ENCODE measurements at regions not wholly inside any gene's neighbourhood (a gene's known extent, or its start where the extent isn't known, plus 50 kb on each side); places are given as distances from the start of the nearest gene placed in this dataset.

DNA sequence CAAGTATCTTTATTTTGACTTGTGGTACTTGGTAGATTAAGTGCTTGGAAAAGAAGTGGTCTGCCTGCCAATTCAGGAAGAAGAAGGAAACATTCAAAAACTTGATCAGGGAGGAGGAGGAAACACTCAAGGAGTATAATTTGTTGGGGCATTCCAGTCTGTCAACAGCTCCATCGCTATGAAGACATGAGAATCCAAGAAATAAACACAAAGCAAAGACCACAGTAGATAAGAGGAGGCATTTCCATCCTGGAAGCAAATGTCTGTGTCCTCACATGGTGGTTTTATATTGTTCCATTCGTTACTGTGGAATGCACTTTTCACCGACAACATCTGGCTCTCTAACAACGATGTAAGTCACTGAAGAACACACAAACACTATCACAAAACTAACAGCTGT lies 176.1 kb upstream of the FRMD4B start:
- TF ChIP-seq, protein P1, sequence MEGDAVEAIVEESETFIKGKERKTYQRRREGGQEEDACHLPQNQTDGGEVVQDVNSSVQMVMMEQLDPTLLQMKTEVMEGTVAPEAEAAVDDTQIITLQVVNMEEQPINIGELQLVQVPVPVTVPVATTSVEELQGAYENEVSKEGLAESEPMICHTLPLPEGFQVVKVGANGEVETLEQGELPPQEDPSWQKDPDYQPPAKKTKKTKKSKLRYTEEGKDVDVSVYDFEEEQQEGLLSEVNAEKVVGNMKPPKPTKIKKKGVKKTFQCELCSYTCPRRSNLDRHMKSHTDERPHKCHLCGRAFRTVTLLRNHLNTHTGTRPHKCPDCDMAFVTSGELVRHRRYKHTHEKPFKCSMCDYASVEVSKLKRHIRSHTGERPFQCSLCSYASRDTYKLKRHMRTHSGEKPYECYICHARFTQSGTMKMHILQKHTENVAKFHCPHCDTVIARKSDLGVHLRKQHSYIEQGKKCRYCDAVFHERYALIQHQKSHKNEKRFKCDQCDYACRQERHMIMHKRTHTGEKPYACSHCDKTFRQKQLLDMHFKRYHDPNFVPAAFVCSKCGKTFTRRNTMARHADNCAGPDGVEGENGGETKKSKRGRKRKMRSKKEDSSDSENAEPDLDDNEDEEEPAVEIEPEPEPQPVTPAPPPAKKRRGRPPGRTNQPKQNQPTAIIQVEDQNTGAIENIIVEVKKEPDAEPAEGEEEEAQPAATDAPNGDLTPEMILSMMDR (IDR thresholded peaks at IDR 0.05) = no peak
- TF ChIP-seq POLR2A (IDR thresholded peaks at IDR 0.05) = no peak

All from testis (tissue), 2 donors.